ENCODE measurements at regions not wholly inside any gene's neighbourhood (a gene's known extent, or its start where the extent isn't known, plus 50 kb on each side); places are given as distances from the start of the nearest gene placed in this dataset.

DNA sequence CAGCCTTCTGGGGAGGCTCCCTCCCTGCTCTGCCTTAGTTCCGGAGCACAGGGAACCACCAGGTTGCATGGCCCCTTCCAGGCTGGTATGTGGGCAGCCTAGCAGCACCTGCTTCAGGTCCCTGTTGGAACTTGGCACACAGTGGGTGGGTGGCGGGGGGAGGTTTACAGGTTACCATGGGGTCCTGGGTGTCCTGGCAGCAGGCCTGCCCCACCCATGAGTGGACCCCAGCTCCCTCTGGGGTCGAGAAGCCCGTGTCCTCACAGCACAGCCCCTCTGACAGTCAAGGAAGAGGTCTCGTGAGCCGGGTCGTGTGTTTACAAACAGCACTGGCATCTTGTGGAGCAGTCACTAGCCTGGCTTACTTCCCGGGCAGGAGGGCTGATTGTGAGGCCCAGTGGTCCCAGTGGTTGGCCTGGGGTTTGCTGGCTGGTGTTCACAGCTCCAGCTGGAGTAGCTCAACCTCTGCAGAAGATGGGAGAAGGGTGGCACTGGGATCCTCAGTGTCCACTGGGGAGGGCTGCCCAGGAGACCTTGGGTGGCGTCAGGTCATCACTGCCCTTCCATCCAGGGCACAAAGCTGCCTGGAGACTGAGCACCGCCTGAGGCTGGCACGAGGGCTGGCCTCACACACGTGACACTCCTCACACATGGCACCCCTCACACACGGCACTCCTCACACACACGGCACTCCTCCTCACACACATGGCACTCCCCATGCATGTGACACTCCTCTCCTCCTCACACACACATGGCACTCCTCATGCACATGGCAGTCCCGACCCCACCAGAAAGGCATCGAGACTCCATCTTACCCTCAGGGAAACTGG lies 100.9 kb downstream of the RIPK4 start:
- no peak overlapping the region for H3K4me3 ChIP-seq (replicated peaks in 1 of 3)
- TF ChIP-seq, protein P1, sequence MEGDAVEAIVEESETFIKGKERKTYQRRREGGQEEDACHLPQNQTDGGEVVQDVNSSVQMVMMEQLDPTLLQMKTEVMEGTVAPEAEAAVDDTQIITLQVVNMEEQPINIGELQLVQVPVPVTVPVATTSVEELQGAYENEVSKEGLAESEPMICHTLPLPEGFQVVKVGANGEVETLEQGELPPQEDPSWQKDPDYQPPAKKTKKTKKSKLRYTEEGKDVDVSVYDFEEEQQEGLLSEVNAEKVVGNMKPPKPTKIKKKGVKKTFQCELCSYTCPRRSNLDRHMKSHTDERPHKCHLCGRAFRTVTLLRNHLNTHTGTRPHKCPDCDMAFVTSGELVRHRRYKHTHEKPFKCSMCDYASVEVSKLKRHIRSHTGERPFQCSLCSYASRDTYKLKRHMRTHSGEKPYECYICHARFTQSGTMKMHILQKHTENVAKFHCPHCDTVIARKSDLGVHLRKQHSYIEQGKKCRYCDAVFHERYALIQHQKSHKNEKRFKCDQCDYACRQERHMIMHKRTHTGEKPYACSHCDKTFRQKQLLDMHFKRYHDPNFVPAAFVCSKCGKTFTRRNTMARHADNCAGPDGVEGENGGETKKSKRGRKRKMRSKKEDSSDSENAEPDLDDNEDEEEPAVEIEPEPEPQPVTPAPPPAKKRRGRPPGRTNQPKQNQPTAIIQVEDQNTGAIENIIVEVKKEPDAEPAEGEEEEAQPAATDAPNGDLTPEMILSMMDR (IDR thresholded peaks at IDR 0.05): no peak
- no peak for TF ChIP-seq POLR2A (IDR thresholded peaks at IDR 0.05)
- intact Hi-C loops (cut with DNase I): no loop called here
- H3K4me1 ChIP-seq: no peaks in the 10 kb centered on the region
- H3K27me3 ChIP-seq: no peaks in the 10 kb centered on the region
- H3K27ac ChIP-seq: no peak overlapping the region
- no peak for DNase-seq
- WGBS, 2 donors: 92 to 96% methylated on average over 13 to 14 of the region's 16 CpGs
- H3K9me3 ChIP-seq: no peaks in the 10 kb centered on the region
- H3K36me3 ChIP-seq: no peaks in the 10 kb centered on the region

DNA sequence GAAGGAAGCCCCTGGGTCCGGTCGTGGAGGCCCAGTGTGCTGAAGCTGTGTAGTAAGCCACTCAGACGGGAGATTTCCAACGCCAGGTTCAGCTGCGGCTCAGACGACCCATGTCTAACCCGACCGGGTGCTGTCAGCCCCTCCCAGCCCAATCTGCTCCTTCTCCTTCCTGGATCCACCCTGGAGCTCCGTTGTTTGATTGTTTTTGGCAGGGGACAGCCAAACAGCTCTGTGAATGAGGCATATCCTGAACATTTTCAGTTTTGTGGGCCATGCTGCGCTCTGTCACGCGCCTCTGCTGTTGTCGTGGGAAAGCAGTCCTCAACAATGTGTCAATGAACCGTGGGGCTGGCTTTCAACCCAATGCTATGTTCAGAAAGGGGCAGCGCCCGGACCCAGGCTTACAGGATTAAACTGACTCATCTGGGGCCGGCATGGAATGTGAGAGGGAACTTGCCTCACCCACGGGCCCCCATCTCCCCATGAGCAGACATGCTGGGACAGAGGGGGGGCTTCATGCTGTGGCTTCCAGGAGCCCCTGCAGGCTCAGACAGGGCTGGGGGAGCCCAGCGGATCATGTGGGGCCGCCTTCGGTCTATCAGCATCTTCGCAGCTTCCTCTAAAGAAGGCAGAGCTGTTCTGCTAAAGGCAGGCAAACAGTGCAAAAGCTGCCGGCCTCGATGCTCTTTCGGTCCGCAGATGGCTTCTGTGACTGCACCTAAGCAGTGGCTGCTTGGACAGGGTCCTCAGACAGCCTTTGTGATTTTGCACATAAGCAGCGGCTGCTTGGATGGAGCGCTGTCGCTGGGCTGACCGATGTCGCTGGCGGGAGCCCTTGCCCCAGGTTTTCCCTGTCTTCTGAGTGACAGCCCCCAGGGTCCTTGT lies 101.7 kb downstream of the RIPK4 start:
- Histone ChIP-seq H3K27me3 (no peaks in the 10 kb centered on the region), H3K36me3 (no peaks in the 10 kb centered on the region), H3K9me3 (no peaks in the 10 kb centered on the region), H3K4me1 (peaks cover 5 to 6% of the 10 kb centered on the region in 2 donors), H3K27ac (no peak overlapping the region), H3K4me3 (replicated peaks in 1 of 3) (no peak overlapping the region)
- WGBS, 2 donors: 75 to 80% methylated on average over 25 to 28 of the region's 32 CpGs
- intact Hi-C loops (cut with DNase I): no loop called here
- DNase-seq: no peak
- TF ChIP-seq POLR2A (IDR thresholded peaks at IDR 0.05): no peak
- TF ChIP-seq, protein P1 (IDR thresholded peaks at IDR 0.05): no peak

DNA sequence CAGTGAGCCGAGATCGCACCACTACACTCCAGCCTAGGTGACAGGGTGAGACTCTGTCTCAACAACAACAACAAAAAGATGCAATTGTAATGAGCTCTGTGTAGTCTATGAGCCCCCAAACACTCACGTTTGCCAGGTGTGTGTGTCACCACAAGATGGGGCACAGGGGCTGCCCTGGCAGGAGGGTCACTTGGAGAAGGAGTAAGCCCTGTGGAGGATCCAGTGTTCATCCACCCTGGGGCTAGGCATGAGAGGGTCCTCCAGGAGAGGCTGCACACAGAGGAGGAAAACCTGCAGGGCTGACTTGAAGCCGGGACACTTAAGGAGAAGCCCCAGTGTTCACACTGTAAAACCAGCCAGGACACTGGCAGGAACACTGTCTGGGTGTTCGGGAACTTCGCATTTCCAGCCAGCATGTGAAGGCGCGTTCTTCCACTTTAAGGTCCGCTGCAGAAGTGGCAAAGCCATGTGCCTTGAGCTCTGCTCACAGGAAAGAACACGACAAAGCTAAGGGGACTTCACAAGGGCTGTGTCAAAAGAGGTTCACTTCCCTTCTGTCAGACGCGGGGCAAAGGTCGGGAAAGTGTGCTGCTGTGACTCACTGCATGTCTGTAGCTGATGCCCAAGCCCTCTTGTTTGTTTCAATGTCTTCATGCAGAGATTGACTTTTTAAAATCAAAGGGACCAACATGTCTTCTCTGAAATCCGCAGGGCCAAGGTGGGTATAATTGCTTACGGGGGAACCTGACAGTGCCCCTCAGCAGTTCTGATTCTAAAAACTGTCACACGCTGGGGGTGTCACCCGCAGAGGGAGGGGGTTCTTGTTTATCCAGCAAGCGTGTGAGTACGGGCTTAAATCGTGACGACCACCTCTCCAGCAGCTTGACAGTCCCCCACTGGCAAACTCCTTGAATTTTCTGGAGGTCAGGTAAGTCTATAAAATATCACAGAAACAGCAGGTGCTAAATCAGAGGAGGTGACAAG lies 102.8 kb downstream of the RIPK4 start:
- no peaks in the 10 kb centered on the region for H3K27me3 ChIP-seq
- 73 to 74% methylated on average over 16 to 19 of the region's 21 CpGs for WGBS, 2 donors
- no peaks in the 10 kb centered on the region for H3K36me3 ChIP-seq
- H3K4me1 ChIP-seq: peaks cover 5 to 8% of the 10 kb centered on the region in 2 donors
- no peak for DNase-seq
- H3K27ac ChIP-seq: no peak overlapping the region
- H3K9me3 ChIP-seq: no peaks in the 10 kb centered on the region
- TF ChIP-seq, protein P1 (IDR thresholded peaks at IDR 0.05): no peak
- no peak for TF ChIP-seq POLR2A (IDR thresholded peaks at IDR 0.05)
- H3K4me3 ChIP-seq (replicated peaks in 1 of 3): no peak overlapping the region
- intact Hi-C loops (cut with DNase I): no loop called here

DNA sequence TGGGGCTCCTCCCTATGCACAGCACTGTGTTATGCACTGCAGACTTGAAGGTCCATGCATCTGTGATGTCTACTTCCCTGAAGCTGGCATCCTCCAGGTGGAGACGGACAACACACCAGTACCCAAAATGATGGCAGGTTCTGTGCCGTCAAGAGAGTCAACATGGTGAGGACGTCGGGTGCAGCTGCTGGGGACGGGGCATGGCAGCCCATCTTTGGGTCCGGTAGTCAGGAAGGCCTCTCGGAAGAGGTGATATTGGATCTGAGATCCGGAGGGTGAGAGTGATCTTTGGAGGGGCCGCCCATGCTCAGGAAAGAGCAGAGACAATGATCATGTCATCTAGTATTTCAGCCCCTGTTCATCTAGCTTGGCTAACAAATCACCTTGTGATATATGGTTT lies 104.1 kb downstream of the RIPK4 start:
- DNase-seq: no peak
- no peaks in the 10 kb centered on the region for H3K27me3 ChIP-seq
- TF ChIP-seq, protein P1 (IDR thresholded peaks at IDR 0.05): no peak
- no peak for TF ChIP-seq POLR2A (IDR thresholded peaks at IDR 0.05)
- WGBS, 2 donors: 96 to 97% methylated on average over 9 of the region's 9 CpGs
- no peak overlapping the region for H3K4me3 ChIP-seq (replicated peaks in 1 of 3)
- intact Hi-C loops (cut with DNase I): no loop called here
- H3K9me3 ChIP-seq: no peaks in the 10 kb centered on the region
- peaks cover 5 to 11% of the 10 kb centered on the region in 2 donors for H3K4me1 ChIP-seq
- H3K36me3 ChIP-seq: no peaks in the 10 kb centered on the region
- no peak overlapping the region for H3K27ac ChIP-seq

All from thyroid gland (tissue), 4 donors.